ENCODE measurements at regions not wholly inside any gene's neighbourhood (a gene's known extent, or its start where the extent isn't known, plus 50 kb on each side); places are given as distances from the start of the nearest gene placed in this dataset.

- Histone ChIP-seq H3K4me2 (ENCODE audit: low read length) (no peak overlapping the region), H3F3A (ENCODE audit: control insufficient read depth, insufficient read depth) (no peaks in the 10 kb centered on the region), H3K4me3 (ENCODE audit: low read length) (no peak overlapping the region), H3K27ac (ENCODE audit: low read depth, low read length) (no peak overlapping the region), H3K27me3 (ENCODE audit: control insufficient read depth, low read length) (no peaks in the 10 kb centered on the region), H3K9me3 (ENCODE audit: control insufficient read depth, insufficient read depth, low read length) (no peaks in the 10 kb centered on the region), H3K36me3 (ENCODE audit: control insufficient read depth, low read length) (no peaks in the 10 kb centered on the region), H4K20me1 (ENCODE audit: control insufficient read depth, insufficient read depth, low read depth, low read length) (no peaks in the 10 kb centered on the region), H3K79me2 (ENCODE audit: control insufficient read depth, low read length) (no peaks in the 10 kb centered on the region), H3K4me1 (ENCODE audit: control insufficient read depth, low read length) (no peaks in the 10 kb centered on the region), H3K9me2 (replicated peaks; ENCODE audit: control insufficient read depth, low read length) (no peaks in the 10 kb centered on the region)
- no peak for TF ChIP-seq EZH2phosphoT487 (IDR thresholded peaks at IDR 0.05; ENCODE audit: borderline replicate concordance, low read length)
- TF ChIP-seq CTCF (IDR thresholded peaks at IDR 0.05; ENCODE audit: low read depth, low read length, poor library complexity, severe bottlenecking): no peak
Observed at GRCh38 chr14:87186737-87187136, 806.2 kb downstream of the GALC start.

- Histone ChIP-seq H3K9me2 (replicated peaks; ENCODE audit: control insufficient read depth, low read length) (no peaks in the 10 kb centered on the region), H3K4me1 (ENCODE audit: control insufficient read depth, low read length) (no peaks in the 10 kb centered on the region), H3K36me3 (ENCODE audit: control insufficient read depth, low read length) (no peaks in the 10 kb centered on the region), H3K79me2 (ENCODE audit: control insufficient read depth, low read length) (no peaks in the 10 kb centered on the region), H3K27me3 (ENCODE audit: control insufficient read depth, low read length) (no peaks in the 10 kb centered on the region), H3K4me2 (ENCODE audit: low read length) (no peak overlapping the region), H4K20me1 (ENCODE audit: control insufficient read depth, insufficient read depth, low read depth, low read length) (no peaks in the 10 kb centered on the region), H3F3A (ENCODE audit: control insufficient read depth, insufficient read depth) (no peaks in the 10 kb centered on the region), H3K27ac (ENCODE audit: low read depth, low read length) (no peak overlapping the region), H3K4me3 (ENCODE audit: low read length) (no peak overlapping the region), H3K9me3 (ENCODE audit: control insufficient read depth, insufficient read depth, low read length) (no peaks in the 10 kb centered on the region)
- no peak for TF ChIP-seq EZH2phosphoT487 (IDR thresholded peaks at IDR 0.05; ENCODE audit: borderline replicate concordance, low read length)
- no peak for TF ChIP-seq CTCF (IDR thresholded peaks at IDR 0.05; ENCODE audit: low read depth, low read length, poor library complexity, severe bottlenecking)
Observed at GRCh38 chr14:87185961-87186560, 806.9 kb downstream of the GALC start.

GRCh38 chr14:87184180-87184579 lies 808.8 kb downstream of the GALC start:
- no peaks in the 10 kb centered on the region for H3K79me2 ChIP-seq (ENCODE audit: control insufficient read depth, low read length)
- H4K20me1 ChIP-seq (ENCODE audit: control insufficient read depth, insufficient read depth, low read depth, low read length): no peaks in the 10 kb centered on the region
- H3K4me2 ChIP-seq (ENCODE audit: low read length): no peak overlapping the region
- no peaks in the 10 kb centered on the region for H3K9me2 ChIP-seq (replicated peaks; ENCODE audit: control insufficient read depth, low read length)
- H3K9me3 ChIP-seq (ENCODE audit: control insufficient read depth, insufficient read depth, low read length): no peaks in the 10 kb centered on the region
- H3K27ac ChIP-seq (ENCODE audit: low read depth, low read length): no peak overlapping the region
- no peak for TF ChIP-seq EZH2phosphoT487 (IDR thresholded peaks at IDR 0.05; ENCODE audit: borderline replicate concordance, low read length)
- H3K27me3 ChIP-seq (ENCODE audit: control insufficient read depth, low read length): no peaks in the 10 kb centered on the region
- H3K4me1 ChIP-seq (ENCODE audit: control insufficient read depth, low read length): no peaks in the 10 kb centered on the region
- H3K36me3 ChIP-seq (ENCODE audit: control insufficient read depth, low read length): no peaks in the 10 kb centered on the region
- no peaks in the 10 kb centered on the region for H3F3A ChIP-seq (ENCODE audit: control insufficient read depth, insufficient read depth)
- no peak overlapping the region for H3K4me3 ChIP-seq (ENCODE audit: low read length)

- H3K79me2 ChIP-seq (ENCODE audit: control insufficient read depth, low read length): no peaks in the 10 kb centered on the region
- H3K4me2 ChIP-seq (ENCODE audit: low read length): no peak overlapping the region
- no peaks in the 10 kb centered on the region for H3F3A ChIP-seq (ENCODE audit: control insufficient read depth, insufficient read depth)
- H4K20me1 ChIP-seq (ENCODE audit: control insufficient read depth, insufficient read depth, low read depth, low read length): no peaks in the 10 kb centered on the region
- TF ChIP-seq CTCF (IDR thresholded peaks at IDR 0.05; ENCODE audit: low read depth, low read length, poor library complexity, severe bottlenecking) (no peak), EZH2phosphoT487 (IDR thresholded peaks at IDR 0.05; ENCODE audit: borderline replicate concordance, low read length) (no peak)
- H3K27ac ChIP-seq (ENCODE audit: low read depth, low read length): no peak overlapping the region
- no peaks in the 10 kb centered on the region for H3K4me1 ChIP-seq (ENCODE audit: control insufficient read depth, low read length)
- no peaks in the 10 kb centered on the region for H3K9me2 ChIP-seq (replicated peaks; ENCODE audit: control insufficient read depth, low read length)
- no peaks in the 10 kb centered on the region for H3K36me3 ChIP-seq (ENCODE audit: control insufficient read depth, low read length)
- H3K4me3 ChIP-seq (ENCODE audit: low read length): no peak overlapping the region
- no peaks in the 10 kb centered on the region for H3K9me3 ChIP-seq (ENCODE audit: control insufficient read depth, insufficient read depth, low read length)
- no peaks in the 10 kb centered on the region for H3K27me3 ChIP-seq (ENCODE audit: control insufficient read depth, low read length)
Observed at GRCh38 chr14:87181288-87181687, 811.7 kb downstream of the GALC start.
